DND-41 (cell line): ENCODE measurements at regions not wholly inside any gene's neighbourhood (a gene's known extent, or its start where the extent isn't known, plus 50 kb on each side); places are given as distances from the start of the nearest gene placed in this dataset.

Source experiments
- ATAC-seq: fragments of 200-7000 bp; cut with Tn5 transposase; 3 replicates; pipeline ENCODE4 v1.9.1; 2021; ENCODE audit warnings: low read depth; ENCODE audit not compliant: insufficient read depth
- DNase-seq: peaks from one replicate; pipeline ENCODE4 v3.0.0-alpha.2; 2020
- H2AFZ ChIP-seq: 2 replicates; pipeline ENCODE4 v1.6.0; 2012; ENCODE audit warnings: low read depth, low read length
- H3K27ac ChIP-seq: 2 replicates; pipeline ENCODE4 v1.5.1; 2012; ENCODE audit warnings: low read length, inconsistent platforms
- H3K27me3 ChIP-seq: fragments of 200-600 bp; sonication (generic); 2 replicates; pipeline ENCODE4 v1.6.0; 2012; ENCODE audit warnings: low read length, mild to moderate bottlenecking, inconsistent platforms; ENCODE audit not compliant: insufficient read depth, poor library complexity
- H3K36me3 ChIP-seq: 2 replicates; pipeline ENCODE4 v1.5.1; 2012; ENCODE audit warnings: low read length, inconsistent platforms; ENCODE audit not compliant: insufficient read depth
- H3K4me1 ChIP-seq: 2 replicates; pipeline ENCODE4 v1.5.1; 2012; ENCODE audit warnings: mild to moderate bottlenecking, low read length; ENCODE audit not compliant: insufficient read depth
- H3K4me2 ChIP-seq: 2 replicates; pipeline ENCODE4 v1.6.0; 2012; ENCODE audit warnings: mild to moderate bottlenecking, moderate library complexity, low read length, inconsistent platforms; ENCODE audit not compliant: insufficient read depth
- H3K4me3 ChIP-seq, 2 experiments: fragments of 200-600 bp in 1 of 2; shearing (Covaris generic) in 1 of 2; 2 replicates each; pipeline ENCODE4 v1.5.1; 2012 to 2016; ENCODE audit warnings: inconsistent platforms in 2 of 2, low read length in 2 of 2, mild to moderate bottlenecking in 2 of 2, low read depth in 1 of 2, moderate library complexity in 1 of 2
- H3K79me2 ChIP-seq: 2 replicates; pipeline ENCODE4 v1.6.0; 2012; ENCODE audit warnings: low read length, inconsistent platforms; ENCODE audit not compliant: insufficient read depth
- H3K9ac ChIP-seq: 2 replicates; pipeline ENCODE4 v1.6.0; 2012; ENCODE audit warnings: low read depth, mild to moderate bottlenecking, inconsistent platforms, low read length, moderate library complexity
- H3K9me3 ChIP-seq: 2 replicates; pipeline ENCODE4 v1.5.1; 2012; ENCODE audit warnings: low read length, moderate library complexity, mild to moderate bottlenecking, inconsistent platforms; ENCODE audit not compliant: insufficient read depth, severe bottlenecking
- H4K20me1 ChIP-seq: 2 replicates; pipeline ENCODE4 v1.6.0; 2012; ENCODE audit warnings: low read length; ENCODE audit not compliant: insufficient read depth
- EZH2 ChIP-seq: IDR thresholded peaks from 3 replicates; pipeline ENCODE4 v1.6.1; 2012; ENCODE audit warnings: borderline replicate concordance, low read depth, mild to moderate bottlenecking, moderate library complexity, low read length, inconsistent platforms; ENCODE audit not compliant: severe bottlenecking
- TF ChIP-seq, protein P1 (sequence below): IDR thresholded peaks from 2 replicates; pipeline ENCODE4 v1.5.1; 2012; ENCODE audit warnings: borderline replicate concordance, low read length, moderate library complexity, mild to moderate bottlenecking; ENCODE audit not compliant: poor library complexity, severe bottlenecking; ENCODE audit errors: extremely low read depth

DNA sequence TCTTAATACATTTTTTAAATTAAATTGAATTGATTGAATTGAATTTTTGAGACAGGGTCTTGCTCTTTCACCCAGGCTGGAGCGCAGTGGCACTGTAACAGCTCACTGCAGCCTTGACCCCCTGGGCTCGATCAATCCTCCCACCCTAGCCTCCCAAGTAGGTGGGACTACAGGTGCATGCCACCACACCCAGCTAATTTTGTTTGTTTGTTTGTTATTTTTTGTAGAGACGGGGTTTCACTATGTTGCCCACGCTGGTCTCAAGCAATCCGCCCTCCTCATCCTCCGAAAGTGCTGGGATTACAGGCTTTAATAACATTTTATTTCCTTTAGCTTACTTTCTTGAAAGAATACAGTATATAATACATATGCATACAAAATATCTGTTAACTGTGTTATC lies 226.9 kb downstream of the BUD13 start:
- H3K79me2 ChIP-seq, result no peaks in the 10 kb centered on the region
- H3K4me1 ChIP-seq, result no peaks in the 10 kb centered on the region
- H3K27me3 ChIP-seq, result peaks cover 12% of the 10 kb centered on the region
- H3K9me3 ChIP-seq, result no peaks in the 10 kb centered on the region
- TF ChIP-seq, protein P1, sequence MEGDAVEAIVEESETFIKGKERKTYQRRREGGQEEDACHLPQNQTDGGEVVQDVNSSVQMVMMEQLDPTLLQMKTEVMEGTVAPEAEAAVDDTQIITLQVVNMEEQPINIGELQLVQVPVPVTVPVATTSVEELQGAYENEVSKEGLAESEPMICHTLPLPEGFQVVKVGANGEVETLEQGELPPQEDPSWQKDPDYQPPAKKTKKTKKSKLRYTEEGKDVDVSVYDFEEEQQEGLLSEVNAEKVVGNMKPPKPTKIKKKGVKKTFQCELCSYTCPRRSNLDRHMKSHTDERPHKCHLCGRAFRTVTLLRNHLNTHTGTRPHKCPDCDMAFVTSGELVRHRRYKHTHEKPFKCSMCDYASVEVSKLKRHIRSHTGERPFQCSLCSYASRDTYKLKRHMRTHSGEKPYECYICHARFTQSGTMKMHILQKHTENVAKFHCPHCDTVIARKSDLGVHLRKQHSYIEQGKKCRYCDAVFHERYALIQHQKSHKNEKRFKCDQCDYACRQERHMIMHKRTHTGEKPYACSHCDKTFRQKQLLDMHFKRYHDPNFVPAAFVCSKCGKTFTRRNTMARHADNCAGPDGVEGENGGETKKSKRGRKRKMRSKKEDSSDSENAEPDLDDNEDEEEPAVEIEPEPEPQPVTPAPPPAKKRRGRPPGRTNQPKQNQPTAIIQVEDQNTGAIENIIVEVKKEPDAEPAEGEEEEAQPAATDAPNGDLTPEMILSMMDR, result no peak
- no peak for ATAC-seq
- H4K20me1 ChIP-seq, result no peaks in the 10 kb centered on the region
- H3K4me3 ChIP-seq, result no peak overlapping the region
- no peak overlapping the region for H2AFZ ChIP-seq
- H3K9ac ChIP-seq, result no peak overlapping the region
- H3K27ac ChIP-seq, result no peak overlapping the region
- no peak for DNase-seq
- H3K4me2 ChIP-seq, result no peak overlapping the region
- no peaks in the 10 kb centered on the region for H3K36me3 ChIP-seq

DNA sequence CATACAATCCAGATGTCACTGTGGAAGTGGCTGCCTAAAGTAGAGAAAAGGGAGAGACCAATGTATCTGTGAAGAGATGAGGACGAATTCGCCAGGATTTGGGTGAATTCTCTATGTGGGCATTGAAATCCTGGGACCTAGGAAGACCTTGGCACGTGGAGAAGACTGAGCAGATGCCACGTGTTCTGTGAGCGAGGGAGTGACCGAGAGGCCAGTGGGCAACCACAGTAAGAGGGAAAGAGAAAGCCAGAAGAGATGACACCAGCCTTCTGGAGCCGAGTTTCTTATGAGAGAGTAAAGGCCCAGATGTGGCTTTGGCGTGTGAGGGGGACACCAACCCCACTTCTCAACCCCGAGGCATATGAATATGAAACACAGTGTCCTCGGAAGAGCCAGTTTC lies 228.1 kb downstream of the BUD13 start:
- no peak for TF ChIP-seq EZH2
- TF ChIP-seq, protein P1, result no peak
- Histone ChIP-seq H2AFZ (no peak overlapping the region), H3K79me2 (no peaks in the 10 kb centered on the region), H3K9me3 (no peaks in the 10 kb centered on the region), H3K9ac (no peak overlapping the region), H3K27ac (no peak overlapping the region), H3K36me3 (no peaks in the 10 kb centered on the region), H3K4me3 (no peak overlapping the region), H4K20me1 (no peaks in the 10 kb centered on the region), H3K4me1 (no peaks in the 10 kb centered on the region), H3K4me2 (no peak overlapping the region), H3K27me3 (peaks cover 12% of the 10 kb centered on the region)
- ATAC-seq, result no peak
- DNase-seq, result no peak

DNA sequence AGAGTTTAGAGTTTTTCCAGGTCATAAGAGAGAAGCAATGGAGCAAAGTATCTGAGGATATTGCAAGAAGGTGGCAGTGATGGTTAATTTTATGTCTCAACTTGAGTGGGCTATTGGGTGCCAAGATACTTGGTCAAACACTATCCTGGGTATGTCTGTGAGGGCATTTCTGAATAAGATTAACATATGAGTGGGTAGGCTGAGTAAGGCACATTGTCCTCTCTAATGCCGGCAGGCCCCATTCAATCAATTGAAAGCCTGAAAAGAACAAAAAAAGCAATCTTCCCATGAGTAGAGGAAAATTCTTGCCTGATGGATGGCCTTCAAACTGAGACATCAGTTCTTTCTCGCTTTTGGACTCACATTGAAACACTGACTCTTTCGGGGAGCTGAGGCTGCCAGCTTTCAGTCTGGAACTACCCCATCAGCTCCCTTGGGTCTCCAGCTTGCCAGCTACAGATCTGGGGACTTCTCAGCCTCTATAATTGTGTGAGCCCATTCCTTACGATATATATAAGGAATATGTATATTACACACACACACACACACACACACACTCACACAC lies 228.8 kb downstream of the BUD13 start:
- H3K4me3 ChIP-seq, result no peak overlapping the region
- H3K79me2 ChIP-seq, result no peaks in the 10 kb centered on the region
- peaks cover 12% of the 10 kb centered on the region for H3K27me3 ChIP-seq
- H3K4me2 ChIP-seq, result no peak overlapping the region
- H3K4me1 ChIP-seq, result no peaks in the 10 kb centered on the region
- ATAC-seq (no peak), DNase-seq (no peak)
- no peak overlapping the region for H3K9ac ChIP-seq
- no peaks in the 10 kb centered on the region for H4K20me1 ChIP-seq
- H2AFZ ChIP-seq, result no peak overlapping the region
- TF ChIP-seq, protein P1, result no peak
- TF ChIP-seq EZH2, result no peak
- no peak overlapping the region for H3K27ac ChIP-seq
- no peaks in the 10 kb centered on the region for H3K9me3 ChIP-seq
- no peaks in the 10 kb centered on the region for H3K36me3 ChIP-seq

DNA sequence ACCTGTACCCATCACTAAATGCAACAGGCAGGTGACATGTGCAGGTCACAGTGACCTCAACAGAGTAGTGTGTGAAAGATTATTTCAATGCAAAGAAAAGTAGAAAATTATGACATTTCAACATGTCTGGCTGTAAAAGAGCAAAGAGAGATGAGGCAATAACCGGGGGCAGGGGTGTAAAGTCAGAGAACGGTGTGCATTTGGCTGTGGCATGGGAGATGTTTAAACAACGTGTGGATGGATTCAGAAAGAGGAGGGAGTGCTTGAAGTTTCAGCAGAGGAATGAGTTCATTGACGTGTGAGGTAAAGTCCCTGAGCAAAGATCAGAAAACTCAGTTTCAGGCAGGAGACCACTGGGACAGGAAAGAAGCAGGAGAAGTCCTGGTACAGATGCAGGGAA lies 229.7 kb downstream of the BUD13 start:
- TF ChIP-seq EZH2, result no peak
- TF ChIP-seq, protein P1, result no peak
- Histone ChIP-seq H4K20me1 (no peaks in the 10 kb centered on the region), H3K36me3 (no peaks in the 10 kb centered on the region), H3K27ac (no peak overlapping the region), H3K4me2 (no peak overlapping the region), H3K27me3 (peaks cover 18% of the 10 kb centered on the region), H3K4me3 (no peak overlapping the region), H3K9me3 (no peaks in the 10 kb centered on the region), H3K4me1 (no peaks in the 10 kb centered on the region), H3K9ac (no peak overlapping the region), H2AFZ (no peak overlapping the region), H3K79me2 (no peaks in the 10 kb centered on the region)
- DNase-seq, result no peak
- no peak for ATAC-seq
